Right lobe of liver (tissue), 4 donors: ENCODE measurements at regions not wholly inside any gene's neighbourhood (a gene's known extent, or its start where the extent isn't known, plus 50 kb on each side); places are given as distances from the start of the nearest gene placed in this dataset.

ENCODE experiments used
- POLR2A ChIP-seq: fragments of 450-650 bp; IDR thresholded peaks from one replicate; pipeline ENCODE4 v1.6.1; 2017; ENCODE audit warnings: antibody characterized with exemption, mild to moderate bottlenecking
- TF ChIP-seq, protein P1 (sequence below), 4 donors: fragments of 200-600 bp in 3 of 4; fragments of 450-650 bp in 1 of 4; IDR thresholded peaks; one replicate each; pipeline versions ENCODE4 v1.5.1 to v1.8.0; 2016 to 2022; ENCODE audit warnings: antibody characterized with exemption in 4 of 4, mild to moderate bottlenecking in 2 of 4
- donor health status: DM: no; HTN: no; CAD: no.
- donor health status: DM: no; HTN: no; CAD: no.
- donor health status: DM: no; HTN: yes; CAD: no.

GRCh38 chr13:76690611-76691010 is 195.6 kb downstream of the KCTD12 start:
- no peak for TF ChIP-seq POLR2A
- TF ChIP-seq, protein P1, sequence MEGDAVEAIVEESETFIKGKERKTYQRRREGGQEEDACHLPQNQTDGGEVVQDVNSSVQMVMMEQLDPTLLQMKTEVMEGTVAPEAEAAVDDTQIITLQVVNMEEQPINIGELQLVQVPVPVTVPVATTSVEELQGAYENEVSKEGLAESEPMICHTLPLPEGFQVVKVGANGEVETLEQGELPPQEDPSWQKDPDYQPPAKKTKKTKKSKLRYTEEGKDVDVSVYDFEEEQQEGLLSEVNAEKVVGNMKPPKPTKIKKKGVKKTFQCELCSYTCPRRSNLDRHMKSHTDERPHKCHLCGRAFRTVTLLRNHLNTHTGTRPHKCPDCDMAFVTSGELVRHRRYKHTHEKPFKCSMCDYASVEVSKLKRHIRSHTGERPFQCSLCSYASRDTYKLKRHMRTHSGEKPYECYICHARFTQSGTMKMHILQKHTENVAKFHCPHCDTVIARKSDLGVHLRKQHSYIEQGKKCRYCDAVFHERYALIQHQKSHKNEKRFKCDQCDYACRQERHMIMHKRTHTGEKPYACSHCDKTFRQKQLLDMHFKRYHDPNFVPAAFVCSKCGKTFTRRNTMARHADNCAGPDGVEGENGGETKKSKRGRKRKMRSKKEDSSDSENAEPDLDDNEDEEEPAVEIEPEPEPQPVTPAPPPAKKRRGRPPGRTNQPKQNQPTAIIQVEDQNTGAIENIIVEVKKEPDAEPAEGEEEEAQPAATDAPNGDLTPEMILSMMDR (IDR thresholded peaks at IDR 0.05), result no peak
